Mesenchymal stem cell (in vitro differentiated cells and primary cell): ENCODE measurements at regions not wholly inside any gene's neighbourhood (a gene's known extent, or its start where the extent isn't known, plus 50 kb on each side); places are given as distances from the start of the nearest gene placed in this dataset.

Experiments used
- DNase-seq: peaks from one replicate; pipeline ENCODE4 v3.0.0-alpha.2; 2013
- H2AFZ ChIP-seq: one replicate; pipeline ENCODE4 v1.6.1; 2013; ENCODE audit warnings: low read depth, mild to moderate bottlenecking, control low read depth, inconsistent platforms, low read length, moderate library complexity
- H2AK5ac ChIP-seq: 2 replicates; pipeline ENCODE4 v1.6.1; 2013; ENCODE audit warnings: low read length, moderate library complexity, mild to moderate bottlenecking, inconsistent platforms; ENCODE audit not compliant: severe bottlenecking
- H2BK120ac ChIP-seq: one replicate; pipeline ENCODE4 v1.6.1; 2013; ENCODE audit warnings: low read depth, mild to moderate bottlenecking, inconsistent platforms, low read length, moderate library complexity
- H2BK12ac ChIP-seq, 2 experiments: one replicate each; pipeline ENCODE4 v1.6.1; 2013; ENCODE audit warnings: inconsistent platforms in 2 of 2, low read length in 2 of 2, mild to moderate bottlenecking in 2 of 2, moderate library complexity in 2 of 2, control low read depth in 1 of 2
- H2BK15ac ChIP-seq: one replicate; pipeline ENCODE4 v1.6.1; 2013; ENCODE audit warnings: mild to moderate bottlenecking, low read depth, inconsistent platforms; ENCODE audit not compliant: poor library complexity, severe bottlenecking
- H2BK5ac ChIP-seq: 2 replicates; pipeline ENCODE4 v1.6.1; 2013; ENCODE audit warnings: low read depth, mild to moderate bottlenecking, low read length, control low read depth, inconsistent platforms; ENCODE audit not compliant: poor library complexity, severe bottlenecking
- H3K14ac ChIP-seq, 2 experiments: one replicate each; pipeline ENCODE4 v1.6.1; 2013; ENCODE audit warnings: inconsistent platforms in 2 of 2, low read length in 2 of 2, control low read depth in 1 of 2, mild to moderate bottlenecking in 1 of 2, moderate library complexity in 1 of 2
- H3K18ac ChIP-seq, 2 experiments: one replicate each; pipeline ENCODE4 v1.6.1; 2013; ENCODE audit warnings: inconsistent platforms in 2 of 2, low read length in 2 of 2, control low read depth in 1 of 2, low read depth in 1 of 2, mild to moderate bottlenecking in 1 of 2
- H3K23ac ChIP-seq, 2 experiments: one replicate each; pipeline ENCODE4 v1.6.1; 2013; ENCODE audit warnings: inconsistent platforms in 2 of 2, low read length in 2 of 2, mild to moderate bottlenecking in 2 of 2, moderate library complexity in 2 of 2, control low read depth in 1 of 2
- H3K27ac ChIP-seq: 2 replicates; pipeline ENCODE4 v1.5.1; 2013; ENCODE audit warnings: mild to moderate bottlenecking, moderate library complexity, low read length, control low read depth, inconsistent platforms; ENCODE audit not compliant: poor library complexity, severe bottlenecking
- H3K27me3 ChIP-seq, 2 experiments: 2 replicates each; pipeline versions ENCODE4 v1.6.1 to v1.7.0; 2013; ENCODE audit warnings: low read length in 2 of 2, mild to moderate bottlenecking in 2 of 2, moderate library complexity in 2 of 2, control low read depth in 1 of 2, inconsistent platforms in 1 of 2; ENCODE audit not compliant: control insufficient read depth in 1 of 2, insufficient read depth in 1 of 2
- H3K36me3 ChIP-seq, 2 experiments: 2 replicates each; pipeline versions ENCODE4 v1.6.1 to v1.7.0; 2013; ENCODE audit warnings: low read length in 2 of 2, control low read depth in 1 of 2, inconsistent platforms in 1 of 2, low read depth in 1 of 2, mild to moderate bottlenecking in 1 of 2; ENCODE audit not compliant: insufficient read depth in 2 of 2, control insufficient read depth in 1 of 2
- H3K4ac ChIP-seq, 2 experiments: one replicate each; pipeline ENCODE4 v1.6.1; 2013; ENCODE audit warnings: inconsistent platforms in 2 of 2, low read length in 2 of 2, mild to moderate bottlenecking in 2 of 2, moderate library complexity in 2 of 2, control low read depth in 1 of 2, low read depth in 1 of 2
- H3K4me1 ChIP-seq: 2 replicates; pipeline ENCODE4 v1.6.1; 2013; ENCODE audit warnings: low read depth, low read length, control low read depth; ENCODE audit not compliant: control insufficient read depth, insufficient read depth
- H3K4me2 ChIP-seq: 2 replicates; pipeline ENCODE4 v1.6.1; 2013; ENCODE audit warnings: low read length, mild to moderate bottlenecking, inconsistent platforms; ENCODE audit not compliant: poor library complexity, severe bottlenecking
- H3K4me3 ChIP-seq, 2 experiments: 2 replicates each; pipeline versions ENCODE4 v1.5.1 to v1.7.0; 2013; ENCODE audit warnings: low read length in 2 of 2, mild to moderate bottlenecking in 2 of 2, control low read depth in 1 of 2, low read depth in 1 of 2; ENCODE audit not compliant: insufficient read depth in 1 of 2
- H3K79me1 ChIP-seq: replicated peaks from 2 replicates; pipeline ENCODE4 v1.6.1; 2013; ENCODE audit warnings: mild to moderate bottlenecking, control low read depth, low read length, inconsistent platforms; ENCODE audit not compliant: poor library complexity, severe bottlenecking
- H3K9ac ChIP-seq: 2 replicates; pipeline ENCODE4 v1.7.0; 2013; ENCODE audit warnings: mild to moderate bottlenecking, low read length, moderate library complexity
- H3K9me3 ChIP-seq: 2 replicates; pipeline ENCODE4 v1.7.0; 2013; ENCODE audit warnings: mild to moderate bottlenecking, low read length; ENCODE audit not compliant: control insufficient read depth
- H4K8ac ChIP-seq: one replicate; pipeline ENCODE4 v1.6.1; 2013; ENCODE audit warnings: inconsistent platforms, mild to moderate bottlenecking, low read length, moderate library complexity
- H4K91ac ChIP-seq: one replicate; pipeline ENCODE4 v1.6.1; 2013; ENCODE audit warnings: mild to moderate bottlenecking, low read length, inconsistent platforms
- WGBS: methylation state at CpG from one replicate; pipeline ENCODE4 v1.1.7; 2013; ENCODE audit warnings: mixed read lengths; 5-methylcytosine and 5-hydroxymethylcytosine counted together

DNA sequence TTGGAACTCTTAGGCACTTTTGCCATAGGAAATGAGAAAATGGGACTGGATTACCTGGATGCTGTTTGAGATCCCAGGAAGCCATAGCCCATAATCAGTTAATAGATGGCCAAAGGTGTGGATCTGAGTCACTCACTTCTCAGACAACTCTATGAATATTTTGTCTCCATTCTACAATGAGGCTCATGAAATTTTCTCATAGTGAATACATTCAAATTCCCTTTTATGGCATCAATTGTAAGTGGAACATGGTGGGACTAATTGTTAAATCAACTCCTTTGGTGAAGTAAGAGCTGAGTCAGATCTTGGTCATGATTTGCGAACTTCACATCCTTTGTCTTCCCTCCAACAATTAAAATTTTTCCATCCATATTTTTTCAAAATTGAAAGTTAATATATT, 222.1 kb downstream of the ARL4A start:
- H3K36me3 ChIP-seq: no peaks in the 10 kb centered on the region
- H4K8ac ChIP-seq: no peak overlapping the region
- no peak overlapping the region for H3K4me2 ChIP-seq
- no peak overlapping the region for H3K14ac ChIP-seq
- H3K9me3 ChIP-seq: no peaks in the 10 kb centered on the region
- no peak overlapping the region for H2AK5ac ChIP-seq
- no peak overlapping the region for H3K9ac ChIP-seq
- WGBS: no CpG with 5 or more reads among the region's 1 CpG
- H3K4me3 ChIP-seq: no peak overlapping the region
- no peak overlapping the region for H2BK12ac ChIP-seq
- no peak overlapping the region for H3K4ac ChIP-seq
- H3K18ac ChIP-seq: no peak overlapping the region
- no peak overlapping the region for H2BK5ac ChIP-seq
- H3K27ac ChIP-seq: no peak overlapping the region
- H3K79me1 ChIP-seq: no peaks in the 10 kb centered on the region
- no peaks in the 10 kb centered on the region for H3K27me3 ChIP-seq
- H2BK15ac ChIP-seq: no peak overlapping the region
- no peak overlapping the region for H2BK120ac ChIP-seq
- no peak overlapping the region for H4K91ac ChIP-seq
- no peak for DNase-seq
- H3K4me1 ChIP-seq: no peaks in the 10 kb centered on the region
- no peak overlapping the region for H2AFZ ChIP-seq
- no peak overlapping the region for H3K23ac ChIP-seq

DNA sequence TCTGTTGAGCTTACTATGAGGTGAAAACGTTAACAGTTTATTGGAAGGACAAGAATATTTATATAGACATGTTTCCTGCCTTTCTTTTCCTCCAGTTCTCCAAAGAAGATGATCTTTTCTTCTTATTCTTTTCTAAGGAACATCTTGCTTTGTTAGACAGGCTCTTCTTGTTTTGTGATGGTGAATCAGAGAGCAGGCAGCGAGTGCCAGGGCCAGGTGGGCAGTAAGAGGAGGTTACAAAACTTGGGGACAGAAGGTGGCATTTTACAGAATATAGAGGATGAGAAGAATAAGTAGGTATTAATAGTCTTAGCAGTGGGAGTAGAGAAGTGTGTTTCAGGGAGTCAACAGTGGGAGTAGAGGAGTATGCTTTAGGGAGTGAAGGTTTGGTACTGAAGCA, 223.6 kb downstream of the ARL4A start:
- Histone ChIP-seq H3K4ac (no peak overlapping the region), H2BK5ac (no peak overlapping the region), H2BK120ac (no peak overlapping the region), H2AK5ac (no peak overlapping the region), H3K9ac (no peak overlapping the region), H2BK15ac (no peak overlapping the region), H3K27me3 (no peaks in the 10 kb centered on the region), H3K18ac (no peak overlapping the region), H3K9me3 (no peaks in the 10 kb centered on the region), H3K4me1 (no peaks in the 10 kb centered on the region), H3K4me3 (no peak overlapping the region), H3K23ac (no peak overlapping the region), H3K4me2 (no peak overlapping the region), H3K36me3 (no peaks in the 10 kb centered on the region), H2BK12ac (no peak overlapping the region), H2AFZ (no peak overlapping the region), H4K91ac (no peak overlapping the region), H4K8ac (no peak overlapping the region), H3K27ac (no peak overlapping the region), H3K79me1 (no peaks in the 10 kb centered on the region), H3K14ac (no peak overlapping the region)
- WGBS: 94% methylated on average over 1 of the region's 2 CpGs
- no peak for DNase-seq

DNA sequence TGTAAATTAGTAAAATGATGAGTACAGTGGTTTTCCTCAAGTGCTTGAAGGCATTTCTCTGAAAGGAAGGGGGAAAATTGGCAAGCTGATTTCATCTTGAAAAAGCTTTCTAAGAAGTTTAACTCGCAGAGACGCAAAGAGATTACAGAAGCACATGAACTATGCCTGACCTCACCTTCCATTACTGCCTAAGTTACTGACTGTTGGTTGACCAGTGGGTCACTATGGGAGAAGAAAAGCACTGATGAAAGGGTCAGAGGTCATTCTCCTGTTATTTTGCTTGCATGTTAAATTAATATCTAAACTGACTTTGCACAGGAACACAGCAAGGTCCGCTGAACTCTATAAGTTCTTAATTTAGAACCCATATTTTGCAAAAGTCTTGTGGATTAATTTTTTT, 225.6 kb downstream of the ARL4A start:
- Histone ChIP-seq H3K9me3 (peaks cover 3% of the 10 kb centered on the region), H3K36me3 (no peaks in the 10 kb centered on the region), H3K4me2 (no peak overlapping the region), H3K18ac (no peak overlapping the region), H3K4me3 (no peak overlapping the region), H2AFZ (no peak overlapping the region), H4K8ac (no peak overlapping the region), H3K79me1 (no peaks in the 10 kb centered on the region), H3K23ac (no peak overlapping the region), H3K9ac (no peak overlapping the region), H2BK15ac (no peak overlapping the region), H2AK5ac (no peak overlapping the region), H3K27ac (no peak overlapping the region), H3K27me3 (no peaks in the 10 kb centered on the region), H3K4me1 (no peaks in the 10 kb centered on the region), H3K4ac (no peak overlapping the region), H4K91ac (no peak overlapping the region), H2BK12ac (no peak overlapping the region), H3K14ac (no peak overlapping the region), H2BK120ac (no peak overlapping the region), H2BK5ac (no peak overlapping the region)
- WGBS: no CpG with 5 or more reads among the region's 3 CpGs
- DNase-seq: no peak

DNA sequence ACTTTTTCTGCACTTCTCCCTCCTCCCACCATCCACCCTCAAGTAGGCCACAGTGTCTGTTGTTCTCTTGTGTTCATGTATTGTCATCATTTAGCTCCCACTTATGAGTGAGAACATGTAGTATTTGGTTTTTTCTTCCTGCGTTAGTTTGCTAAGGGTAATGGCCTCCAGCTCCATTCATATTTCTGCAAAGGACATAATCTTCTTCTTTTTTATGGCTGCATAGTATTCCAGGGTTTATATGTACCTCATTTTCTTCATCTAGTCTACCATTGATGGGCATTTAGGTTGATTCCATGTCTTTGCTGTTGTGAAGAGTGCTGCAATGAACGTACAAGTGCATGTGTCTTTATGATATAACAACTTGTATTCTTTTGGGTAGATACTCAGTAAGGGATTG, 230.4 kb downstream of the ARL4A start:
- no peaks in the 10 kb centered on the region for H3K79me1 ChIP-seq
- no peak overlapping the region for H3K4me2 ChIP-seq
- no peak overlapping the region for H2BK120ac ChIP-seq
- H3K4ac ChIP-seq: no peak overlapping the region
- H2BK5ac ChIP-seq: no peak overlapping the region
- H2BK15ac ChIP-seq: no peak overlapping the region
- no peaks in the 10 kb centered on the region for H3K36me3 ChIP-seq
- no peaks in the 10 kb centered on the region for H3K27me3 ChIP-seq
- no peak overlapping the region for H4K8ac ChIP-seq
- no peak for DNase-seq
- H4K91ac ChIP-seq: no peak overlapping the region
- H3K9me3 ChIP-seq: peaks cover 4% of the 10 kb centered on the region
- no peak overlapping the region for H3K14ac ChIP-seq
- WGBS: 81% methylated on average over 1 of the region's 2 CpGs
- H2AFZ ChIP-seq: no peak overlapping the region
- H2AK5ac ChIP-seq: no peak overlapping the region
- no peak overlapping the region for H3K27ac ChIP-seq
- no peak overlapping the region for H2BK12ac ChIP-seq
- H3K9ac ChIP-seq: no peak overlapping the region
- H3K18ac ChIP-seq: no peak overlapping the region
- no peaks in the 10 kb centered on the region for H3K4me1 ChIP-seq
- H3K4me3 ChIP-seq: no peak overlapping the region
- no peak overlapping the region for H3K23ac ChIP-seq
